Stimulated activated naive B cell treated with anti-CD40 and anti-IgM and Interleukin-4, amounts not matched to agents 10 μg/mL and 1 μg/mL and 100 μg/mL, for 72 hours (primary cell): ENCODE measurements at regions not wholly inside any gene's neighbourhood (a gene's known extent, or its start where the extent isn't known, plus 50 kb on each side); places are given as distances from the start of the nearest gene placed in this dataset.

Source experiments
- ATAC-seq, 2 donors: fragments of 150-1000 bp; cut with Tn5 transposase; replicated peaks; 2 replicates each; pipeline ENCODE4 v1.10.0; 2021; ENCODE audit warnings: moderate library complexity in 1 of 2
- DNase-seq: peaks from one replicate; pipeline ENCODE4 v3.0.0; 2021
- H3K27ac Mint-ChIP-seq: one replicate; pipeline ENCODE4 v1.8.0; 2022; ENCODE audit warnings: mild to moderate bottlenecking, mixed read lengths
- H3K27me3 Mint-ChIP-seq, 2 donors: one replicate each; pipeline ENCODE4 v1.8.0; 2022; ENCODE audit warnings: mixed read lengths in 2 of 2
- H3K36me3 Mint-ChIP-seq, 2 donors: one replicate each; pipeline ENCODE4 v1.8.0; 2022; ENCODE audit warnings: mixed read lengths in 2 of 2, mild to moderate bottlenecking in 1 of 2
- H3K4me1 Mint-ChIP-seq, 2 donors: one replicate each; pipeline ENCODE4 v1.8.0; 2022; ENCODE audit warnings: mixed read lengths in 2 of 2, mild to moderate bottlenecking in 1 of 2
- H3K4me3 Mint-ChIP-seq, 2 donors: one replicate each; pipeline ENCODE4 v1.8.0; 2022; ENCODE audit warnings: mild to moderate bottlenecking in 2 of 2, mixed read lengths in 2 of 2, moderate library complexity in 1 of 2
- H3K9me3 Mint-ChIP-seq, 2 donors: one replicate each; pipeline ENCODE4 v1.8.0; 2022; ENCODE audit warnings: mixed read lengths in 2 of 2, mild to moderate bottlenecking in 1 of 2

DNA sequence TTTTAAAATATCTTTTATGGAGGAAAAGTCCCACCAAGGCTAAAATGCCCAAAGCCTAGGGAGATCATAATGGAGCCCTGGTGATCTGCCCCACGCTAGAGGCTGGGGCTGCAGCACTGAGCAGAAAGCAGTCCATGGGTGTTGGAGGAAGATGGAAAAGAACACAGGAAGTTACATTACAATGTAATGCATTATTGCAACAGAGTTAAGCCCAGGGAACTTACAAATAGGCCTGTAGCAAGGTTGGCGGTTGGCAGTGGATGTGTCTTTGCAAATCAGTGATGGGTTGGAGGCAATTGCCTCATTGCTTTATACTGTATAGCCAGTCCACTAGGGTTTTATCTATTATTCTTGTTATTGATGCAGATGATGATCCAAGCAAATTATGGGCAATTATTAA, 399.9 kb downstream of the NDFIP2 start:
- no peak overlapping the region for H3K27ac Mint-ChIP-seq
- H3K9me3 Mint-ChIP-seq, result peaks cover 6 to 12% of the 10 kb centered on the region in 2 donors
- DNase-seq (no peak), ATAC-seq (no peak)
- H3K27me3 Mint-ChIP-seq, result peaks cover 0 to 4% of the 10 kb centered on the region in 2 donors
- H3K36me3 Mint-ChIP-seq, result no peaks in the 10 kb centered on the region
- H3K4me1 Mint-ChIP-seq, result no peaks in the 10 kb centered on the region
- no peak overlapping the region for H3K4me3 Mint-ChIP-seq

DNA sequence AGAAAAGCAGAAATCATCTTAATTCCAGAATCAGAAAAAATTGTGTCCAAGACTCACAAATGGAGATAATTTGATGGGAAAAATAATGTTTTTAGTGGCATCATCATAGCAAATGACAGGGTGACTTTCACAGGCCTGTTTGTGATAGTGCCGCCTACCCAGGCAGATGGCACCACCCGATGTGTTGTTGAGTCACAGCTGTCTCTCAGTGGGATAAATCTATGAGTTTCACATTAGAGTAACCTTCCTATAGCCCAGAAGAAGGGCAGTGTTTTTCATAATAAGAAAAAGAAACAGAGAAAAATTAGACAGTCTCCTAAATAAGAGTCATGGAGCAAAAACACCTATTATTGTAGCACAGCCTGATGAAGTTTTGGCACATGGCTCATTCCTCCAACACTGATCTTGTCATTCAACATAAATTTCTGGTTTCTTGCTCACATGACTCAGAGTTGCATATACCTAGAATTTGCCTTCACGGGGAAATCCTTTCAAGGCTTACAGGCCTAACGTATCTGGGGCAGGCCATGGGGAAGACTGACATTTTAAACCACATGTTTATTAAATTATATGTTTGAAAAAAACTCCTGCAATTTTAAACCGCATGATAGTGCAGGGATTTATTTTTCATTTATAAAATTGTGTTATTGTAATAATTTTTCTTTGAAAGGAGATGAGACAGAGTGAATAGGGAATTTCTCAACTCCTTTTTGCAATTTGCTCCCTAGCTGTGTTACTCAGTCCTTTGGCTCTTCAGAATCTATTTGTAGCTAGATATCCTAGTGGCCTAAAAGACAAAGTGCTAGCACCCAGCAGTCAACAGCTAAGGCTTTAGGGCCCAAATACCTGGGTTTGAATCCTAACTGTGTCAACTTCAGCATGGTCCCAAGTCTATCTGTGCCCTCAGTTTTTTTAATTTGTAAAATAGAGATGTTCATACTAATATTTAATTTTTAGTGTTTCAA, 393.7 kb downstream of the NDFIP2 start:
- DNase-seq, result no peak
- H3K4me3 Mint-ChIP-seq, result no peak overlapping the region
- H3K27ac Mint-ChIP-seq, result no peak overlapping the region
- ATAC-seq, result no peak
- H3K4me1 Mint-ChIP-seq, result no peaks in the 10 kb centered on the region
- peaks cover 6 to 9% of the 10 kb centered on the region in 2 donors for H3K9me3 Mint-ChIP-seq
- no peaks in the 10 kb centered on the region for H3K27me3 Mint-ChIP-seq
- H3K36me3 Mint-ChIP-seq, result no peaks in the 10 kb centered on the region

DNA sequence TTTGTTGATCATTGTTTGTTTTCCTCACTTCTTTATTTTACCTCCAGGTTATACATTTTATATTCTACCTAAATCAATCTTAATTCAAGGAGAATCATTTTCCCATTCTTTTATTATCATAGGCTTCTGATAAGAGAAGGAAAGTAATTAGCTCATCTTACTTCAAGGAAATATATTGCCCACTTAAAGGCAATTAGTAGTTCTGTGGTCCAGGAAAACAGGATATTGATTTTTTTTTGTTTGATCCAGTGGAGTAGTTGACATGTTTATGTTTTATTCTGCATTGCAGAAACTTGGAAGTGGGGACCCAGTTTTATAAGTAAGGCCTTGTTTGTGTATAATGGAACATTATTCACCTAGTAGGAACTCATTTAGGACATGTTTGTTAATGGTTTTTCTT, 390.6 kb downstream of the NDFIP2 start:
- peaks cover 0 to 4% of the 10 kb centered on the region in 2 donors for H3K27me3 Mint-ChIP-seq
- DNase-seq, result no peak
- H3K9me3 Mint-ChIP-seq, result peaks cover under 1% of the 10 kb centered on the region in 2 donors
- no peaks in the 10 kb centered on the region for H3K4me1 Mint-ChIP-seq
- ATAC-seq, result no peak
- H3K36me3 Mint-ChIP-seq, result no peaks in the 10 kb centered on the region
- H3K4me3 Mint-ChIP-seq, result no peak overlapping the region
- no peak overlapping the region for H3K27ac Mint-ChIP-seq

DNA sequence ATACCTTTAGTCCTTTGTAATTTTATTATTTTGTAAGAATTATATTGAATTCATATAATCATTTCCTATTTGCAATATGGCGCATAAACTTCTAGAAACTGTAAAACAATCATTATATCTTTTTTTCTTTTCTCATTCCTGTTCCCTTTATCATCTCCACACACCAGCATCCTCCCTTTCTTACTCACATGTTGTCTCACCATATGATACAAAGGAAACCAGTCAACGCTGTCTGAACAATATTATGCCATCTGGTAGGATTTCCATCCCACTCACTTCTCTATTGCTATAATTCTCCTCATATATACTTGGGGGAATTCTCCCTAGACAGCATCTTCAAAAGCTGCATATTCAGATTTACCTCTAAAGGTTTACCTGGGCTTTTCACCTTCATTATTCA, 389.8 kb downstream of the NDFIP2 start:
- no peak for DNase-seq
- H3K27me3 Mint-ChIP-seq, result peaks cover 0 to 4% of the 10 kb centered on the region in 2 donors
- H3K4me3 Mint-ChIP-seq, result no peak overlapping the region

DNA sequence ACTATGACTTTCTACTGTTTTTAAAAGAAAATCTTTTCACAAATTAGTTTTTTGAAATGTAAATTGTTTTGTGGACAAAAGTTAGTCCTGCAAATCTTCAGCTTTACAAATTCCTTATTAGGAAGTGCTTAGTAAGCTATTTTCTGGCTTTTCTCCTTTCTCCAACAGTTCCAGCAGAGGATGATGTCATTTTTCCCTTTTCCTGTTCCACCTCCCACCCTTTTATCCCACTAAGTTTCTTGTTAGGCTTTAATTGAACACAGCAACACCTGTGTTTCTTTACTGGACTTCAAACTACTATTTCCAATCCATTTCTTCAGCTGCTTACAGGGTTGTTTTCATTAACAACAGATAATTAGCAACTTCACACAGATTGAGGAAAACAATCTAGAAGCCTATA, 389.2 kb downstream of the NDFIP2 start:
- DNase-seq (no peak), ATAC-seq (no peak)
- Mint-ChIP-seq H3K27me3 (peaks cover 0 to 4% of the 10 kb centered on the region in 2 donors), H3K9me3 (no peaks in the 10 kb centered on the region), H3K27ac (no peak overlapping the region), H3K4me1 (no peaks in the 10 kb centered on the region), H3K36me3 (no peaks in the 10 kb centered on the region), H3K4me3 (no peak overlapping the region)

More for the DNA sequence above, 389.8 kb downstream of the NDFIP2 start:
- Mint-ChIP-seq H3K4me1 (no peaks in the 10 kb centered on the region), H3K27ac (no peak overlapping the region), H3K9me3 (no peaks in the 10 kb centered on the region), H3K36me3 (no peaks in the 10 kb centered on the region)
- no peak for ATAC-seq

DNA sequence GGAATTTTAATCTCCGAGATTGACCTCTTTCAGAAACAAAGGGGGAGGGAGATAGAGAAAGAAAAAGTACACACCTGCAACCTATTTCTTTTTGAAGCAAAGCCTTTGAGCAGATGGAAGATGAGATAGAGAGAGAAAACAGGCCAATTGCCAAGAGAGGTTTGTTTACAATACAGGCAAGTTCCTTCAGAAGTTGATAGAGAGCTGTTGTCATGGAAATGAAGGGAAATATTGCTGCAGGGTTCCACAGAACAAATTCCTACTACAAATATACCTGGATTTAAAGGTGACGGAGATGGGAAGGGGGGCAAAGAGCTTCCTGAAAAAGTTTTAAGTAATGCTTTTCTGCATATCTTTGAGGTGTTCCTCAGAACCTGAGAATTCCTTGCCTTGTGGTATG, 388.4 kb downstream of the NDFIP2 start:
- no peaks in the 10 kb centered on the region for H3K4me1 Mint-ChIP-seq
- H3K4me3 Mint-ChIP-seq, result no peak overlapping the region
- no peak overlapping the region for H3K27ac Mint-ChIP-seq
- H3K36me3 Mint-ChIP-seq, result no peaks in the 10 kb centered on the region
- no peak for DNase-seq
- no peak for ATAC-seq
- no peaks in the 10 kb centered on the region for H3K9me3 Mint-ChIP-seq
- H3K27me3 Mint-ChIP-seq, result peaks cover 0 to 4% of the 10 kb centered on the region in 2 donors

DNA sequence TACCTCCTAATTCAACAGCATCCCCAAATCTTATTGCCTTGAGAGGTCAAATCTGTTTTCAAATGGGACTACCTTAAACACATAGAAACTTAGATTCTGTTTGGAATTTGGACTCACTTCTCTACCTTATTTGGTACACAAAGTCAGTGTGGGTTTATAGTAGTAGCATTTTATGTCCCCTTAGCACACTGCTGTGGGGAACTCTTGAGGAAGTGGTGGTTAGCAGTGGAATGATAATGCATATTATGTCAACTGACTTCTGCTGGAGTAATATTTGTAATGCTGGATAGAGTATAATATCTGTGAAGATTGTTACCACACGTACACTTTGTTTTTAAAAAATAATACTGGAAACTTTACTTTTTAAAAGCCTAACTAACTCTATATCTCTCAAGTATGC, 386.3 kb downstream of the NDFIP2 start:
- no peak for DNase-seq
- Mint-ChIP-seq H3K36me3 (no peaks in the 10 kb centered on the region), H3K4me1 (no peaks in the 10 kb centered on the region), H3K27ac (no peak overlapping the region), H3K27me3 (peaks cover 0 to 4% of the 10 kb centered on the region in 2 donors), H3K4me3 (no peak overlapping the region), H3K9me3 (no peaks in the 10 kb centered on the region)
- no peak for ATAC-seq

DNA sequence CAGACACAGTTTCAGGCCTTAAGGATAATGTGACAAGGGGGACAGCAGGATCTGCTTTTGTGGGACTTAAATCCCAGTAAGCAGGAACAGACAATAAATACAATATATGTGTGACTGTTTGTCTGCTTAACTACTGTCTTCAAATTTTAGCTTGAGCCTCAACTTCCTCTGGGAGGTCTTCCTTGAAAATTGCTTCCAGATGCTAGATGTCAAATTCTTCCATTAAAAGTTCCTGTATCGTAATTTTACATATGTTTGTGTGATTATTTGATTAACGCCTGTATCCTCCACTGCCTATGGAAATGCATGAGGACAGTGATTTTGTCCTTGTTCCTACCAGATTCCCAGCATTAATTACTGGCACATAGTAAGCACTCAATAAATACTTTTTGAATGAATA, 385.5 kb downstream of the NDFIP2 start:
- DNase-seq (no peak), ATAC-seq (no peak)
- peaks cover 0 to 4% of the 10 kb centered on the region in 2 donors for H3K27me3 Mint-ChIP-seq
- H3K4me3 Mint-ChIP-seq, result no peak overlapping the region
- no peak overlapping the region for H3K27ac Mint-ChIP-seq
- H3K36me3 Mint-ChIP-seq, result no peaks in the 10 kb centered on the region
- H3K9me3 Mint-ChIP-seq, result no peaks in the 10 kb centered on the region
- H3K4me1 Mint-ChIP-seq, result no peaks in the 10 kb centered on the region

DNA sequence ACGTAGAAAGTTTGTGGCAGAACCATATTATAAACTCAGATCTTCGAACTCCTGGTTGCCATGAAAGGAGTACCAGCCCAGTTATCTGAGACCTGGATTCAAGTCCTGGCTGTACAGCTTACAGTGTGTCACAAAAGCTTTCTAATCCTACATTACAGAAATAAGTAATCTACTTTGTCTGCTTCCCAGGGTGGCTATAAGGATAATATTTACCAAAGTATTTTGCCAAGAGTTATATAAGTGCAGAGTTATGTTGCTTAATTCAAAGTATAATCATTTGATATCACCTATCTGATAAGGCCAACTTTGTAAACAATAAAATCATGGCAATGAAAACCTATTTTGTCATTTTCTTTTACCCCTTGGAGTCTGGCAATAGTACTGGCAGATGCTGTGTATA, 381.6 kb downstream of the NDFIP2 start:
- H3K4me3 Mint-ChIP-seq, result no peak overlapping the region
- H3K4me1 Mint-ChIP-seq, result no peaks in the 10 kb centered on the region
- H3K27ac Mint-ChIP-seq, result no peak overlapping the region
- ATAC-seq (no peak), DNase-seq (no peak)
- H3K9me3 Mint-ChIP-seq, result no peaks in the 10 kb centered on the region
- H3K27me3 Mint-ChIP-seq, result no peaks in the 10 kb centered on the region
- no peaks in the 10 kb centered on the region for H3K36me3 Mint-ChIP-seq

DNA sequence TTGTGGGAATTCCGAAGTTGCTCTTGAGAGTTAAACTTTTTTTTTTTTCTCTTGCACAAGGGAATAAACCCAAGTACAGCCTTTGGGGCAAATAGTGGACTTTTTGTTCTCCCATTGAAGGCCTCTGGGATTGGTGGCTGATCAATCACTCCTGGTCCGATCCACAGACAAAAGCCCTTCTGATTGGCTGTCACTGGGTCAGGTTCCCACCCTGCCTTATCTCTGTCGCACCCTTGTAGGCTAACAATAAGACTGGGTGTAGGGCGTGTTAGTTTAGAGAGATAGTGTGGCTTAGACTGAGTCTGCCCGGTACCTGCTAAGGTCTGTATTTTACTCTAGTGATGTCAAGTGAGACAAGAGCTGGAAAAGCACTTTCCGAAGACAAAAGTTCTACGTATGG, 380.8 kb downstream of the NDFIP2 start:
- Mint-ChIP-seq H3K4me3 (no peak overlapping the region), H3K36me3 (no peaks in the 10 kb centered on the region), H3K4me1 (no peaks in the 10 kb centered on the region), H3K9me3 (no peaks in the 10 kb centered on the region), H3K27ac (no peak overlapping the region), H3K27me3 (no peaks in the 10 kb centered on the region)
- ATAC-seq, result no peak
- DNase-seq, result no peak

DNA sequence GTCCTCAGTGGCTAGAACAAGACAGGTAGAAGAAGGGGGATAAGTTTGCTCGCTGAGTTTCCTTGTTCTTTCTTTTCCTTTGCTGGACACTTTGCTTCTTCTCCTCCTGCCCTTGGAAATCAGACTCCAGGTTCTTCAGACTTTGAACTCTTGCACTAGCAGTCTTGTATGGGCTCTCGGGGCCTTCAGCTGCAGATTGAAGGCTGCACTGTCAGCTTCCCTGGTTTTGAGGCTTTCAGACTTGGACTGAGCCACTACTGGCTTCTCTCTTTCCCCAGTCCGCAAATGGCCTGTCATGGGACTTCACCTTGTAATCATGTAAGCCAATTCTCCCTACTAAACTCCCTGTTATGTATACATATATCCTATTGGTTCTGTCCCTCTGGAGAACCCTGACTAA, 379.8 kb downstream of the NDFIP2 start:
- Mint-ChIP-seq H3K27ac (no peak overlapping the region), H3K36me3 (no peaks in the 10 kb centered on the region), H3K4me1 (no peaks in the 10 kb centered on the region), H3K27me3 (no peaks in the 10 kb centered on the region), H3K9me3 (no peaks in the 10 kb centered on the region), H3K4me3 (no peak overlapping the region)
- no peak for DNase-seq
- no peak for ATAC-seq

DNA sequence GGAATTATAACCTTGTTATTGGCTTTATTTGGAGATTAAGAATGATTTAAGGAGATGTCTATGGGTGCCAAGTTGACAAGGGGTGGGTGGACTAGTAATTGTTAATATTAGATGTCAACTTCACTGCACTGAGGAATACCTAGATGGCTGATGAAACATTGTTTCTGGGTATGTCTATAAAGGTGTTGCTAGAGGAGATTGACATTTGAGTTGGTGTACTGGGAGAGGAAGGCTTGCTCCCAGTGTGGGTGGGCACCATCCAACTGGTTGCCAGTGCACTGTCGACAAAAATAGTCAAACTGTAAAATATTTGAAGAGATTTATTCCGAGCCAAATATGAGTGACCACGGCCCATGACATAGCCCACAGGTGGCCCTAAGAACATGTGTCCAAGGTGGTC, 378.8 kb downstream of the NDFIP2 start:
- no peak for DNase-seq
- no peak for ATAC-seq
- Mint-ChIP-seq H3K36me3 (no peaks in the 10 kb centered on the region), H3K27me3 (no peaks in the 10 kb centered on the region), H3K4me3 (no peak overlapping the region), H3K9me3 (no peaks in the 10 kb centered on the region), H3K27ac (no peak overlapping the region), H3K4me1 (no peaks in the 10 kb centered on the region)

DNA sequence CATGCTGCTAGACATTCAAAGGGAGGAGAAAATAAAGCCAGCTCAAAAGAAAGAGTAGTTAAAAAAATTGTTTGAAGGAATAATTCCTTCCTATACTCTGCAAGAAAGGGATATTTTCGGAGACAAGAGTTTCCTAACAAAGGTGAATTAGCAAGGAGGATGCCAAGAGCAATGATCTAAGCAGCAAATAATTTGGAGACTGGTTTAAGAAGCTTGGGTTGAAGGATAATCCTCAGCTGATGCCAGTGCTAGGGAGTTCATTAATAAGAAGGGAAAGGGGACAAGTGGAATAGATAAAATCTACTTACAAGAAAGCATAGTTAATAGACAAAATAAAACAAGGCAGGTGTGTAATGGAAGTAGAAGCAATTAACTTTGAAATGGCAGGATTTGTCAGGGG, 372.3 kb downstream of the NDFIP2 start:
- no peaks in the 10 kb centered on the region for H3K27me3 Mint-ChIP-seq
- no peak overlapping the region for H3K27ac Mint-ChIP-seq
- H3K36me3 Mint-ChIP-seq, result no peaks in the 10 kb centered on the region
- no peaks in the 10 kb centered on the region for H3K4me1 Mint-ChIP-seq
- H3K4me3 Mint-ChIP-seq, result no peak overlapping the region
- DNase-seq (no peak), ATAC-seq (no peak)
- no peaks in the 10 kb centered on the region for H3K9me3 Mint-ChIP-seq

DNA sequence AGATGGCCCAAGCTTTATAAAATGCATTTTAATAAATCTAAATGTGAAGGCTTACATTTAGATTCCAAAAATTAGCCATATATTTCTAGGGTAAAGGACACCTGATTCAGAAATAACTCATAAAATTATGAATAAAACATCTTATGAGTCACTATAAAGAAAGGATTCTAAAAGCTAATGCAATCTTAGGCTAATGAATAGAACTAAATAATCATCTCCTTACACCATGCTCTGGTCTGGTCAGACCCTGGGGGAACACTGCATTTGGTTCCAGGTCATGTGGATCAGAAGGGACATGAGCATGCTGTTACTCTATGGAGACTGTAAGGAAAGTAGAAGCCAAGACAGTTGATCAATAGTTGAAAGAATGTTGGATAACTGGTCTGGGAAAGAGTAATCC, 370.4 kb downstream of the NDFIP2 start:
- Mint-ChIP-seq H3K36me3 (no peaks in the 10 kb centered on the region), H3K27me3 (no peaks in the 10 kb centered on the region), H3K4me1 (no peaks in the 10 kb centered on the region), H3K27ac (no peak overlapping the region), H3K4me3 (no peak overlapping the region), H3K9me3 (no peaks in the 10 kb centered on the region)
- ATAC-seq (no peak), DNase-seq (no peak)

DNA sequence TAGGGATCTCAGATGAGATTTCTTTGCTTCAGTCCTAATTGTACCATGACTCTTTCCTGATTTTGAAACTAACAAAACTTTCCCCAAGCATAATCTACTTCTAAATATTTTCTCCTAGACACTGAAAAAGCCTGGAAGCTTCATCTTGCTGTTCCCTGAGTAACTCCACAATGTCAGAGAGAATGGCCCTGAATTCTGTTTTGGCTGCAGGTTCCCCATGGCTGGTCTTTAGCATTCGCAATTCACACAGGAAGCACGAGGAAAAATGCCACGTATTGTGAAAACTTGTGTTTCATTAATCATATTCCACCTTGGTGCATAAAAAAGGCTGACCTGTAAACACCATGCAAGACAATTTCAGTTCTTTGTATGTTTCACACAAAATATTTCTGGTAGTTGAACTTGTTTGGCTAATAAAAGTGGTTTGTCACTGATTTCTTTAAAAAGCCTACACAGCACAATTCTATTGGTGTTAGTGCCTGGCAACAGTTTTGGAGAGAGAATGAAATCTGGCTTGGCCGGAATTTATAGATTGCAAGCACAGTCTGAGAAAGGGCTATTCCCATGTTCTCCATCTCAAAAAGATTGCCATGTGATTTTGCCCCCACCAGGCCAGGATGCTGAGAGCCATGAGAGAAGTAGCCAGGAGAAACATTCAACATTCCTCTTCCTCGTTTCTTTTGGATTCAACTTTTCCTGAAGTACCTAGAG, 367.1 kb downstream of the NDFIP2 start:
- Mint-ChIP-seq H3K9me3 (peaks cover 0 to 2% of the 10 kb centered on the region in 2 donors), H3K4me3 (no peak overlapping the region), H3K27ac (no peak overlapping the region), H3K4me1 (no peaks in the 10 kb centered on the region), H3K27me3 (no peaks in the 10 kb centered on the region), H3K36me3 (no peaks in the 10 kb centered on the region)
- no peak for DNase-seq
- ATAC-seq, result no peak
